ENCODE measurements at regions not wholly inside any gene's neighbourhood (a gene's known extent, or its start where the extent isn't known, plus 50 kb on each side); places are given as distances from the start of the nearest gene placed in this dataset.
"Not testable (repeated sequence)": the region's sequence is repeated elsewhere in the genome, so short reads cannot be mapped to it uniquely, and the experiment has no call there.

- no peak for DNase-seq (ENCODE audit: low read depth in 2 of 2)
These were observed 614.7 kb upstream of the EPHA5 start for GRCh38 chr4:66284991-66285451.

- DNase-seq (ENCODE audit: low read depth in 2 of 2), result no peak
These were observed 608.8 kb upstream of the EPHA5 start for GRCh38 chr4:66279084-66279483.

GRCh38 chr4:66275411-66276038, 605.2 kb upstream of the EPHA5 start:
- DNase-seq (ENCODE audit: low read depth in 2 of 2), result no peak

GRCh38 chr4:66273110-66273509, 602.8 kb upstream of the EPHA5 start:
- no peak for DNase-seq (ENCODE audit: low read depth in 2 of 2)

- DNase-seq (ENCODE audit: low read depth in 2 of 2), result not testable (repeated sequence)
These were observed 600.1 kb upstream of the EPHA5 start for GRCh38 chr4:66270356-66270755.

GRCh38 chr4:66266554-66266953, 596.3 kb upstream of the EPHA5 start:
- not testable (repeated sequence) for DNase-seq (ENCODE audit: low read depth in 2 of 2)

GRCh38 chr4:66266035-66266434, 595.7 kb upstream of the EPHA5 start:
- DNase-seq (ENCODE audit: low read depth in 2 of 2), result no peak

- no peak for DNase-seq (ENCODE audit: low read depth in 2 of 2)
These were observed 582.0 kb upstream of the EPHA5 start for GRCh38 chr4:66252291-66252690.

GRCh38 chr4:66246643-66247042, 576.4 kb upstream of the EPHA5 start:
- no peak for DNase-seq (ENCODE audit: low read depth in 2 of 2)

- no peak for DNase-seq (ENCODE audit: low read depth in 2 of 2)
These were observed 565.6 kb upstream of the EPHA5 start for GRCh38 chr4:66235876-66236275.

- no peak for DNase-seq (ENCODE audit: low read depth in 2 of 2)
These were observed 559.6 kb upstream of the EPHA5 start for GRCh38 chr4:66229885-66230284.

GRCh38 chr4:66225539-66225938, 555.2 kb upstream of the EPHA5 start:
- no peak for DNase-seq (ENCODE audit: low read depth in 2 of 2)

GRCh38 chr4:66223068-66223703, 552.9 kb upstream of the EPHA5 start:
- no peak for DNase-seq (ENCODE audit: low read depth in 2 of 2)

- DNase-seq (ENCODE audit: low read depth in 2 of 2), result no peak
These were observed 549.1 kb upstream of the EPHA5 start for GRCh38 chr4:66219401-66219800.

- DNase-seq (ENCODE audit: low read depth in 2 of 2), result no peak
These were observed 546.0 kb upstream of the EPHA5 start for GRCh38 chr4:66216252-66216651.

GRCh38 chr4:66212489-66212888, 542.2 kb upstream of the EPHA5 start:
- DNase-seq (ENCODE audit: low read depth in 2 of 2), result no peak

GRCh38 chr4:66204534-66205247, 534.4 kb upstream of the EPHA5 start:
- no peak for DNase-seq (ENCODE audit: low read depth in 2 of 2)

GRCh38 chr4:66202870-66203269, 532.6 kb upstream of the EPHA5 start:
- DNase-seq (ENCODE audit: low read depth in 2 of 2), result no peak

- no peak for DNase-seq (ENCODE audit: low read depth in 2 of 2)
These were observed 527.2 kb upstream of the EPHA5 start for GRCh38 chr4:66197451-66197850.

- DNase-seq (ENCODE audit: low read depth in 2 of 2), result no peak
These were observed 523.2 kb upstream of the EPHA5 start for GRCh38 chr4:66193487-66193886.

GRCh38 chr4:66187175-66187720, 517.0 kb upstream of the EPHA5 start:
- DNase-seq (ENCODE audit: low read depth in 2 of 2), result no peak

- no peak for DNase-seq (ENCODE audit: low read depth in 2 of 2)
These were observed 515.8 kb upstream of the EPHA5 start for GRCh38 chr4:66186095-66186494.

- DNase-seq (ENCODE audit: low read depth in 2 of 2), result no peak
These were observed 512.3 kb upstream of the EPHA5 start for GRCh38 chr4:66182636-66183035.

Measured in stimulated activated CD8-positive, alpha-beta memory T cell treated with anti-CD3 and anti-CD28 coated beads, Interleukin-15, amount 100 ng/mL, for 48 hours (primary cell).